ENCODE measurements at regions not wholly inside any gene's neighbourhood (a gene's known extent, or its start where the extent isn't known, plus 50 kb on each side); places are given as distances from the start of the nearest gene placed in this dataset.

GRCh38 chr2:22481486-22482259 is 903.3 kb upstream of the KLHL29 start:
- Histone ChIP-seq H3K36me3 (ENCODE audit: control insufficient read depth in 1 of 2, insufficient read depth in 2 of 2, low read length in 1 of 2) (no peaks in the 10 kb centered on the region), H3K27me3 (ENCODE audit: control insufficient read depth in 1 of 2, insufficient read depth in 2 of 2, low read length in 1 of 2) (no peaks in the 10 kb centered on the region), H3K4me3 (ENCODE audit: low read length in 2 of 2) (no peak overlapping the region), H3K27ac (ENCODE audit: low read depth in 1 of 2, low read length in 2 of 2) (no peak overlapping the region), H3K9me3 (ENCODE audit: control insufficient read depth, low read length) (no peaks in the 10 kb centered on the region), H3K4me1 (ENCODE audit: control insufficient read depth in 1 of 2, insufficient read depth in 2 of 2, low read length in 2 of 2) (no peaks in the 10 kb centered on the region)
- 81 to 87% methylated on average over 6 of the region's 6 CpGs for WGBS, 2 donors
- DNase-seq (peak in 1 of 2 donors; percentile 48), ATAC-seq (ENCODE audit: low FRiP score) (peak; percentile 77)
- intact Hi-C loops (cut with DNase I) = no loop called here

- no peak overlapping the region for H3K27ac ChIP-seq (ENCODE audit: low read depth in 1 of 2, low read length in 2 of 2)
- intact Hi-C loops (cut with DNase I) = no loop called here
- H3K4me1 ChIP-seq (ENCODE audit: control insufficient read depth in 1 of 2, insufficient read depth in 2 of 2, low read length in 2 of 2) = no peaks in the 10 kb centered on the region
- no peak overlapping the region for H3K4me3 ChIP-seq (ENCODE audit: low read length in 2 of 2)
- no peak for ATAC-seq (ENCODE audit: low FRiP score)
- DNase-seq = no peak
- no peaks in the 10 kb centered on the region for H3K36me3 ChIP-seq (ENCODE audit: control insufficient read depth in 1 of 2, insufficient read depth in 2 of 2, low read length in 1 of 2)
- 63 to 69% methylated on average over 2 of the region's 2 CpGs for WGBS, 2 donors
- no peaks in the 10 kb centered on the region for H3K9me3 ChIP-seq (ENCODE audit: control insufficient read depth, low read length)
- no peaks in the 10 kb centered on the region for H3K27me3 ChIP-seq (ENCODE audit: control insufficient read depth in 1 of 2, insufficient read depth in 2 of 2, low read length in 1 of 2)
Measured at GRCh38 chr2:22483036-22483435, 901.9 kb upstream of the KLHL29 start.

DNA sequence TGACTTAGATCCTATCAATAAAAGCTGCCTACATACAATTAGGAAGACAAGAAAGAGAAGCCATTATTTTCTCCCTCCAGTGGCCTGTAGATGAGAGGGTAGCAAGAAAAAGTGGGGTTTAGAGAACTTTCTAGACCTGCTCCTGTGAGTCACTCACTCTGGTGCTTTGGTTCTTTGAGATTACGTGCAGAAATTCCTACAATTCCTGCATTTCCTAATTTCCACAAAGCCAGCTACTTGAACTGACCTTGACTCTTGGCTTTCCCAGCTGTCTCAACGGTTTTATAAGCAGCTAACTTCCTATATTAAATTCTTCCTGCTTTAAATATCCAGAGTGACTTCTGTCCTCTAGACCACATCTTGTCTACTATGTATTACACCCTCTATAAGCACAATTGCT is 899.5 kb upstream of the KLHL29 start:
- H3K4me1 ChIP-seq (ENCODE audit: control insufficient read depth in 1 of 2, insufficient read depth in 2 of 2, low read length in 2 of 2) = no peaks in the 10 kb centered on the region
- H3K36me3 ChIP-seq (ENCODE audit: control insufficient read depth in 1 of 2, insufficient read depth in 2 of 2, low read length in 1 of 2) = no peaks in the 10 kb centered on the region
- H3K9me3 ChIP-seq (ENCODE audit: control insufficient read depth, low read length) = no peaks in the 10 kb centered on the region
- H3K27ac ChIP-seq (ENCODE audit: low read depth in 1 of 2, low read length in 2 of 2) = no peak overlapping the region
- WGBS, 2 donors = 8 to 9% methylated on average over 2 of the region's 2 CpGs
- intact Hi-C loops (cut with DNase I) = no loop called here
- no peak overlapping the region for H3K4me3 ChIP-seq (ENCODE audit: low read length in 2 of 2)
- DNase-seq (no peak), ATAC-seq (ENCODE audit: low FRiP score) (no peak)
- H3K27me3 ChIP-seq (ENCODE audit: control insufficient read depth in 1 of 2, insufficient read depth in 2 of 2, low read length in 1 of 2) = no peaks in the 10 kb centered on the region

GRCh38 chr2:22486343-22486742 is 898.6 kb upstream of the KLHL29 start:
- no peaks in the 10 kb centered on the region for H3K9me3 ChIP-seq (ENCODE audit: control insufficient read depth, low read length)
- no peaks in the 10 kb centered on the region for H3K4me1 ChIP-seq (ENCODE audit: control insufficient read depth in 1 of 2, insufficient read depth in 2 of 2, low read length in 2 of 2)
- no peaks in the 10 kb centered on the region for H3K27me3 ChIP-seq (ENCODE audit: control insufficient read depth in 1 of 2, insufficient read depth in 2 of 2, low read length in 1 of 2)
- no peak overlapping the region for H3K4me3 ChIP-seq (ENCODE audit: low read length in 2 of 2)
- no peak for DNase-seq
- 69 to 72% methylated on average over 4 of the region's 4 CpGs for WGBS, 2 donors
- intact Hi-C loops (cut with DNase I) = no loop called here
- no peak overlapping the region for H3K27ac ChIP-seq (ENCODE audit: low read depth in 1 of 2, low read length in 2 of 2)
- no peak for ATAC-seq (ENCODE audit: low FRiP score)
- H3K36me3 ChIP-seq (ENCODE audit: control insufficient read depth in 1 of 2, insufficient read depth in 2 of 2, low read length in 1 of 2) = no peaks in the 10 kb centered on the region

- Histone ChIP-seq H3K4me3 (ENCODE audit: low read length in 2 of 2) (no peak overlapping the region), H3K27ac (ENCODE audit: low read depth in 1 of 2, low read length in 2 of 2) (no peak overlapping the region), H3K4me1 (ENCODE audit: control insufficient read depth in 1 of 2, insufficient read depth in 2 of 2, low read length in 2 of 2) (no peaks in the 10 kb centered on the region), H3K9me3 (ENCODE audit: control insufficient read depth, low read length) (no peaks in the 10 kb centered on the region), H3K36me3 (ENCODE audit: control insufficient read depth in 1 of 2, insufficient read depth in 2 of 2, low read length in 1 of 2) (no peaks in the 10 kb centered on the region), H3K27me3 (ENCODE audit: control insufficient read depth in 1 of 2, insufficient read depth in 2 of 2, low read length in 1 of 2) (no peaks in the 10 kb centered on the region)
- WGBS, 2 donors = 66 to 76% methylated on average over 2 of the region's 2 CpGs
- no peak for DNase-seq
- no peak for ATAC-seq (ENCODE audit: low FRiP score)
- intact Hi-C loops (cut with DNase I) = no loop called here
Measured at GRCh38 chr2:22487036-22487435, 897.9 kb upstream of the KLHL29 start.

GRCh38 chr2:22487541-22487940 is 897.4 kb upstream of the KLHL29 start:
- no peak for DNase-seq
- intact Hi-C loops (cut with DNase I) = no loop called here
- Histone ChIP-seq H3K27ac (ENCODE audit: low read depth in 1 of 2, low read length in 2 of 2) (no peak overlapping the region), H3K9me3 (ENCODE audit: control insufficient read depth, low read length) (no peaks in the 10 kb centered on the region), H3K36me3 (ENCODE audit: control insufficient read depth in 1 of 2, insufficient read depth in 2 of 2, low read length in 1 of 2) (no peaks in the 10 kb centered on the region), H3K27me3 (ENCODE audit: control insufficient read depth in 1 of 2, insufficient read depth in 2 of 2, low read length in 1 of 2) (no peaks in the 10 kb centered on the region), H3K4me3 (ENCODE audit: low read length in 2 of 2) (no peak overlapping the region), H3K4me1 (ENCODE audit: control insufficient read depth in 1 of 2, insufficient read depth in 2 of 2, low read length in 2 of 2) (no peaks in the 10 kb centered on the region)
- ATAC-seq (ENCODE audit: low FRiP score) = no peak
- WGBS, 2 donors = 46 to 53% methylated on average over 3 of the region's 3 CpGs

DNA sequence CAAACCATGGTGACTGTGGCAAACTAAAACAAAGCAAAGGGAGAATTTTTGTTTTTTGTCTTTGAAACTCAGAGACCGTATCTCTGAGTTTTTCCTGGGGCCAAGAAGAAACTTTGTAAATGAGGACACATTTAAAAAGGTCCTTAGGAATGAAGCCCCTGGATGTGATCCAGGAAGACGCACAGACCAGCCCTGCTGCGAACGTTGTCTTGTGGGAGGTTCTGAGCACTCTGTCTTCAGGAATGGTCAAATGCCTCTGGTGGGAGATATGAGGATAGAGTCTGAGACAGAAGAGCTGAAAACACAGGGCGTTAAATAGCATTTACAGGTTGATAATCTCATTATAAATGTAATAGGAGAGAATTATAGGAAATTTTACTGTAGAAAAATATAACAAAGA is 893.5 kb upstream of the KLHL29 start:
- Histone ChIP-seq H3K4me3 (ENCODE audit: low read length in 2 of 2) (no peak overlapping the region), H3K27me3 (ENCODE audit: control insufficient read depth in 1 of 2, insufficient read depth in 2 of 2, low read length in 1 of 2) (no peaks in the 10 kb centered on the region), H3K27ac (ENCODE audit: low read depth in 1 of 2, low read length in 2 of 2) (no peak overlapping the region), H3K4me1 (ENCODE audit: control insufficient read depth in 1 of 2, insufficient read depth in 2 of 2, low read length in 2 of 2) (peaks cover 0 to 1% of the 10 kb centered on the region in 2 donors), H3K36me3 (ENCODE audit: control insufficient read depth in 1 of 2, insufficient read depth in 2 of 2, low read length in 1 of 2) (no peaks in the 10 kb centered on the region), H3K9me3 (ENCODE audit: control insufficient read depth, low read length) (no peaks in the 10 kb centered on the region)
- intact Hi-C loops (cut with DNase I) = no loop called here
- no peak for ATAC-seq (ENCODE audit: low FRiP score)
- DNase-seq = no peak
- 50 to 52% methylated on average over 5 of the region's 5 CpGs for WGBS, 2 donors

DNA sequence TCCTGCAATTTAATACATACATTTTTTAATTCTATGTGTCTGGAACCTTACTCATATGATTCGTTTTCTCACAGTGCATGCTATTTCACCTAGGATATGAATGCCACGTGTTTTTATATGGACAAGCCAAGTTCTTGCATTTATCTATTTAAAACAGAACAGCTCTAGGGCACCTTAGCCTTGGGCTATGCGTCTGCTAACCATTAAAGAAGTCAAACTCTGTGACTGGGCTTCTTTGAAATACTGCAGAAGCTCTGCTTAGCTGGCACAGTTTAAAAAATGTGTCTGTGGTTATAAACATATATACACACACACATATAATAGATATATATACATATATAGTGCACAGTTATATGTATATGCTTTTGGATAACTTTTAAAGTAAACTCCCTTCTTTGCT is 890.8 kb upstream of the KLHL29 start:
- no peak overlapping the region for H3K27ac ChIP-seq (ENCODE audit: low read depth in 1 of 2, low read length in 2 of 2)
- no peak for ATAC-seq (ENCODE audit: low FRiP score)
- H3K36me3 ChIP-seq (ENCODE audit: control insufficient read depth in 1 of 2, insufficient read depth in 2 of 2, low read length in 1 of 2) = no peaks in the 10 kb centered on the region
- no peak overlapping the region for H3K4me3 ChIP-seq (ENCODE audit: low read length in 2 of 2)
- WGBS, 2 donors = 35 to 44% methylated on average over 3 of the region's 3 CpGs
- intact Hi-C loops (cut with DNase I) = no loop called here
- H3K4me1 ChIP-seq (ENCODE audit: control insufficient read depth in 1 of 2, insufficient read depth in 2 of 2, low read length in 2 of 2) = peaks cover 0 to 9% of the 10 kb centered on the region in 2 donors
- no peak for DNase-seq
- H3K27me3 ChIP-seq (ENCODE audit: control insufficient read depth in 1 of 2, insufficient read depth in 2 of 2, low read length in 1 of 2) = no peaks in the 10 kb centered on the region
- H3K9me3 ChIP-seq (ENCODE audit: control insufficient read depth, low read length) = peaks cover 2% of the 10 kb centered on the region

DNA sequence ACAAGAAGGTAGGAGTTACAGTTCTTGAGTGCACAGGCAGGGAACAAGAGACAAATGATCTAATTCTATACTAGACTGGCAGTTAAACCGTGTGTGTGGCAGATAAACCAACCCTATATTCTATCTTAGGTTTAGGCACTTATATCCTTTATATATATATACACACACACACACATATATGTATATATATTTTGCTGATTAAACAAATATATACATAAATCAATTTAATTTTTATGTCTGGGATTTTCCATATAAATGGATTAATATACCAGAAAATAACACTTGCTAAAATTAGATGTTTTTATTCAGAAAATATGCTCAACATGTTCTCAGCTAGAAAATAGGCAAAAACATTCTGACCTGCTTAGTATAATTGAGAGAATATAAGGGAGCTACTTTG is 887.9 kb upstream of the KLHL29 start:
- Histone ChIP-seq H3K27me3 (ENCODE audit: control insufficient read depth in 1 of 2, insufficient read depth in 2 of 2, low read length in 1 of 2) (no peaks in the 10 kb centered on the region), H3K4me1 (ENCODE audit: control insufficient read depth in 1 of 2, insufficient read depth in 2 of 2, low read length in 2 of 2) (peaks cover 0 to 10% of the 10 kb centered on the region in 2 donors), H3K36me3 (ENCODE audit: control insufficient read depth in 1 of 2, insufficient read depth in 2 of 2, low read length in 1 of 2) (no peaks in the 10 kb centered on the region), H3K4me3 (ENCODE audit: low read length in 2 of 2) (no peak overlapping the region), H3K9me3 (ENCODE audit: control insufficient read depth, low read length) (peaks cover 2% of the 10 kb centered on the region), H3K27ac (ENCODE audit: low read depth in 1 of 2, low read length in 2 of 2) (no peak overlapping the region)
- ATAC-seq (ENCODE audit: low FRiP score) = no peak
- no peak for DNase-seq
- WGBS, 2 donors = 42 to 53% methylated on average over 1 of the region's 1 CpG
- intact Hi-C loops (cut with DNase I) = no loop called here

Data from aorta (tissue), 5 donors.